ENCODE measurements at regions not wholly inside any gene's neighbourhood (a gene's known extent, or its start where the extent isn't known, plus 50 kb on each side); places are given as distances from the start of the nearest gene placed in this dataset.

DNA sequence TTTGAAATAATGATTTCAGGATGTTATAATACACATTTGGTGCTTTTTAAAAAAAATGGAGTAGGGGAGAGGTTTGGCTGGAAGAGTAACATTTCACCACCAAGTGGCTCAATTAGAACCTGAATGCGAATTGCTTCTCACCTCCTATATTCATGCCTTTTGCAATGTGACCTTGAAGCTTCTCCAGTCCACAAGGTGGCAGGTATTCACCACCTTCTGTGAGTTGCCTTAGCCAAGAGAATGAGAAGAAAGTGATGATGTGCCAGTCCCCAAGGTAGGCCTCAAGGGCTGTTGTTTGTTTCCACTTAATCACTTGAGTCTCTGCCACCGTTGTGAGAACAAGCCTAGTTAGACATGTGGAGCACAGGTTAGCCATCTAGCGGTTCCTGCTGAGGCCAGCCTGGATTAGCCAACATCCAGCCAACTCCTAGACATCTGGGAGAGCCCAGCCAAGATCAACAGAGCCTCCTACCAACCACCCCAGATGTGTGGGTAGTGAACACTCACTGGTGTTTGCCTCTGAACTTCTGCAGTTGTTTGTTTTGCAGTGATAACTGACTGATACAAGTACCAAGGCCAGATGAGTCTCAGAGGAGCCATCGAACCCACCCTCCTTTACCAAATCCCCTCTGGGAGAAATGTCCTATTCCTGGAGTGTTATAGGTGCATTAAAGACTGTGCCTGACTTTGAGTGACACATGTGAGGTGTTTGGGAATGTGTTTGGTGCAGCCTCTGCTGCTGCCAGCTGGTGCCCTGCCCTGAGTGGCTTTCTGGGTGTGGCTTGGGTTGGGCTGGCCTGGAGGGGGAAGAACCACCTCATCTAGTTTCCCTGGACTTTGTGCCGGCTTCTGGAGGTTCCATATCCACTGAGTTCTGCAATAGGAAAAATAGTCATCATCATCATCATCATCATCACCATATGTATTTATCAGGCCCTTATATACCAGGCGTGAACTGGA lies 132.5 kb upstream of the RFLNA start:
- DNase-seq: peak; percentile 7

DNA sequence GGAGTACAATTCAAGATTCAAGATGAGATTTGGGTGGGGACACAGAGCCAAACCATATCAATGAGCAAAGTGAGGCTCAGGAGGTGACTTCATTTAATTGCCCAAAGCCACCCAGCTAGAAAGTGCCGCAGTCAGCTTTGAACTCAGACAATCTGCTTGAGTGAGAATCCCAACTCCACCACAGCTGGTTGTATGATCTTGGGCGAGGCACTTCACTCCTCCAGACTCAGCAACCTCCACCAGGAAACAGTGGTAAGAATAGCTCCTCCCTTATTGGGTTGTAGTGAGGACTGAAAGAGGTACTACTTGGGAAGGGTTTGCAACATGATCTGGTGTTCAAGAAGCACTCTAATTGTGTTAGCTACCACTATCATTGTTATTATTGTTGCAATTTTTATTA lies 129.2 kb upstream of the RFLNA start:
- DNase-seq: no peak

DNA sequence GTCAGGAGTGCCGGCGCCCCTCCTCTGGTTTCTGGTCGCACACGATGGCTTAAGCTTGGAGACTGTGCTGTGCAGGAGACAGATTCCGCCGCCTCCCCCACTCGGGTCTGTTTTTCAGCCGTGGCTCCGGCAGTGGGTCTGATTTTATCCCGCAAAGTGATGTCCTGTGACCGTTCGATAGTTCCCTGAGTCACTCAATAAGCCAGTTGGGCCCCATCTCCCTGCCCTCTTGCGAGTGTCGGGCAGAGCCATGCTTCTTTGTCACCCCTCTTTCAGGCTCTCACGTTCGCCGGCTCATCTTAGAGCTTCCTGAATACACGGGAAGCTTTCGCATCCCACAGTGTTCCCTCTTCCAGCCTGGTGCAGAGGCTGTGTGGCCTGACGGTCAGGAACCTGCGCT lies 127.8 kb upstream of the RFLNA start:
- no peak for DNase-seq

GRCh38 chr12:124168016-124168786 lies 126.7 kb upstream of the RFLNA start:
- no peak for DNase-seq

DNA sequence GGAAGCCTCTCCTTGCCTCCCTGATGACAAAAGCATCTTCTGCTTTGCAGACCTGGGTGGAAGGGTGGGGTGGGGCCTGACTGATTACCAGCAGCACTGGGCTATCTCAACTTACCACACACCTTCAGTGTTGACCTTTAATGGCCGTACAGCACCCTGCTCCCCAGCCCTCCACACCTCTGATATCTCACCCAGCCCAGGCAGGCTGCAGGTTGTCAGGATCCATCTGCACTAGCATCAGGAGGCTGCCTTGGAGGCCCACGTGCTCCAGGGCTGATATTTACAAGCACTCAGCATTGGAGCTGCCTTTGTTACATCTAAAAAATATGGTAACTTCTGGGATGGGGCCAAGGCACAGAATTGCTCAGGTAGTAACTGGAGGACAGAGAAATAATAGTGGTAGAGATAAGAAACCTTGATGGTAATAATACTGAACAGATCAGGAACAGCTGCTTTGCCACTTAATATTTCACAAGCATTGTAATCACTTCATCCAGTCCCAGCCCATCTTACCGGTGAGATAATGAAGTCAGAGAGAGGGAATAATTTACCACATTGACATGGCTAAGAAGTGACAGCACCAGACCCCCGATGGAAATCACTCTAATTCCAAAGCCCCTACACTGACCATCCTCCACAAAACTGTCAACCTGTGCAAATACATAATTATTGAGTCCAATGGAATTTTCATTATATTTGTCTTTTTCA lies 125.2 kb upstream of the RFLNA start:
- no peak for DNase-seq

- DNase-seq: no peak
These were observed 124.1 kb upstream of the RFLNA start for GRCh38 chr12:124170760-124171159.

- no peak for DNase-seq
These were observed 123.5 kb upstream of the RFLNA start for GRCh38 chr12:124171231-124171979.

GRCh38 chr12:124172636-124173035 lies 122.3 kb upstream of the RFLNA start:
- DNase-seq: no peak

- no peak for DNase-seq
These were observed 121.2 kb upstream of the RFLNA start for GRCh38 chr12:124173692-124174091.

DNA sequence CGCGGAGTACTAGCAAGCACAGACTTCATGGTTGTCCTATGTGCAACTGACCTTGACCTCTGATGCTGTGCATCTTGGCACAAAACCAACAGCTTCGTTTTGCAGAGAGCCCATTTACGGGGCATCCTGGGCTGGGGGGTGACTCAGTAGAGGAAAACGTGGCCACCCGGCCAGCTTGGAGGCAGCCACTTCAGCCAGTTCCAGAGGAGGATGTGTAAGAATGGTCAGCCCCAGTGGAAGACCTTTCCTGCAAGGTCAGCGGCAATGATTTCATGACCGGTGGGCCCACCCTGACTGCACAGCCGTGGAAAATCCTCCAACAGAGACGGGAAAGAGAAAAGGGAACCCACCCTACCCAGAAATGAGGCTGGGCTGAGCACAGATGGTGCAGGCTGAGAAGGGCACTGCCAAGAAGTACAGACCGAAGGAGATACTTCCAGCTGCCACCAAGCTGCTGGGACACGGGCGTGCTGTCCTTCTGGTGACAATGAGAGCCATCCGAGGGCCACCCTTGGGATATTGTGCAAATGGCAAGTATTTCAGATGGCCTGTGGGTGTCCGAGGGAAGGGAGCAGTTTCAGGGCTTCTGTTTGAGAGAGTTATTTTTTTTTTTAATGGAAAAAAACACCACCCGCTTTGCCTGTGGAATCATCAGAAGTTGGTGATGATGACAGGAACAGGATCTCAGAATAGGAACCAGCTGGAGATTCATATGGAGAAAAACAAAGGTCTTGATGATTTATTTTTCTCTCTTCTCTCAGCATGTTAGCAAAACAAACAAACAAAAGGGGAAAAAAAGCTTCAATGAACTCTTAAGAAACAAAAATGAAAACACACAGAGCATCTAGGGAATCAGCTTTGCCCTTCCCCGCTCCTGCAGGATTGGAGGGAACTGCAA lies 120.2 kb upstream of the RFLNA start:
- DNase-seq: no peak

- DNase-seq: no peak
These were observed 119.2 kb upstream of the RFLNA start for GRCh38 chr12:124175704-124176103.

DNA sequence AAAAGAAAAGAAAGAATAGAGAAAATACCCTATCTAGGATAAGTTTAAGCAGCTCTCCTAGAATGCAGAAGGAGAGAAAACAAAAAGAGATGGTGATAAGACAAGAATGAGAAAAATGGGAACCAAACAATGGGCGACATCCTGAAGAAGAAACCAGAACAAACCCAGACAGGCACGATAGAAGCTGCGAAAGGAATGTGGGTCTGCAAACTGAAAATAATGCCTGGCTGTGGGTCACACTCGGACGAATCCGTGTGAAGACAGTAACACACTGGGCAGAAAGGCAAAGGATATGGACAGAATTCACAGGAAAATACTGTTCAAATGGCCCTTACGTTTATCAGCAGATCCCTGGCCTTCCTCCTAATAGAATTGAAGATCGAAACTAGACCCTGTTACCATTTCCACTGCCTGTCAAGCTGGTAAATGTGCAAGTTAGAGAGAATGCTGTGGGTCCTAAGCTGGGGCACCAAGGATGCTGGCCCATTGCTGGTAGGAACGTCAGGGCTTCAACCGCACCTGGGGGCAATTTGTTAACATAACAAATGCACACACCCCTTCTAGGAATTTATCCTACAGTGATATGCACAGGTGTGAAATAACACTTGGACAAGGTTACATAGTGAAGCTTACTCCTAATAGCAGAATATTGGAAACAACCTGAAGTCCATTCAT lies 117.5 kb upstream of the RFLNA start:
- DNase-seq: no peak

DNA sequence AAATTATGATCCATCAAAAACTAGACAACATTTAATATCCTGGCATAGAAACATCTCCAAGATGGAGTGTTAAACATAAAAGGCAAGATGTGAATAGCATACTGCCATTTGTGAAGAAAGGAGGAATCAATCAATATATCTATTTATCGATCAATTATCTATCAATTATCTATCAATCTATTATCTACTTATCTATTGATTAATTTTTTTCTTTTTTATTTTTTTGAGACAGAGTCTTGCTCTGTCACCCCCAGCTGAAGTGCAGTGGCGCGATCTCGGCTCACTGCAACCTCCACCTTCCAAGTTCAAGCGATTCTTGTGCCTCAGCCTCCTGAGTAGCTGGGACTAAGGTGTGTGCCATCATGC lies 117.0 kb upstream of the RFLNA start:
- no peak for DNase-seq

- DNase-seq: no peak
These were observed 114.8 kb upstream of the RFLNA start for GRCh38 chr12:124179936-124180607.

DNA sequence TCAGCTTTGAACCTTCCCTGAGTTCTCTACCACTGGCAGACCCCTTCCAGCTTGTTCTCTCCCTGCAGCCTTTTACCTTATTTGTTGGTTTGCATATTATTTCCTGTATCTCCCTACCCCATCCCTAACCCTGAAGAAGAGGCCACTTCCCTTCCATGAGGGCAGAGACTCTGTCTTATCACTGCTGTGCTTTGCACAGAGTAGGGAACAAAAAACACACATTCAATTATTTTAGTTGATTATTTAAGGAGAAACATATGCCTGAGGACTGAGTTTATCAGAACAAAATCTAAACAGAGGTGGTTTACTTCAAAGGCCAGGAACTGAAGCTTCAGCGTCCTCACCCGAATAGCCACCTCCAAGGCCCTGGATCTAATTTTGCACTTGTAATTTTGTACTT lies 111.7 kb upstream of the RFLNA start:
- no peak for DNase-seq

DNA sequence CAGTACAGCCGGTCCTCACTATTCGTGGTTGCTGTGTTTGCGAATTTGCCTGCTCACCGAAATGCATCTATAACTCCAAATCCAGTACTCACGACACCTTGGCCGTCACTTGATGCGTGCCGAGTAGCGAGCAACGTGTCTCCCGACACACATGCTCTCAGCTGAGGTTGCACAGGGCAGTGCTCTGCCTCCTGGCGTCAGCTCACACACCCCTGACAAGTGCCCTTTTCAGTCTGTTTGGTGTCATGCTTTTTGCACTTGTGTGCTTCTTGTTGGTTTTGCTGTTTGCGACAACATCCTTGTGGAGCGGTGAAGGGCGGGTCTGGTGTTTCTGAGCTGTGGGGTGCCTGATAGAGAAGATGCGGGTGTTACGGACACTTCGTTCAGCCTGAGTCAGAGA lies 110.4 kb upstream of the RFLNA start:
- DNase-seq: no peak

DNA sequence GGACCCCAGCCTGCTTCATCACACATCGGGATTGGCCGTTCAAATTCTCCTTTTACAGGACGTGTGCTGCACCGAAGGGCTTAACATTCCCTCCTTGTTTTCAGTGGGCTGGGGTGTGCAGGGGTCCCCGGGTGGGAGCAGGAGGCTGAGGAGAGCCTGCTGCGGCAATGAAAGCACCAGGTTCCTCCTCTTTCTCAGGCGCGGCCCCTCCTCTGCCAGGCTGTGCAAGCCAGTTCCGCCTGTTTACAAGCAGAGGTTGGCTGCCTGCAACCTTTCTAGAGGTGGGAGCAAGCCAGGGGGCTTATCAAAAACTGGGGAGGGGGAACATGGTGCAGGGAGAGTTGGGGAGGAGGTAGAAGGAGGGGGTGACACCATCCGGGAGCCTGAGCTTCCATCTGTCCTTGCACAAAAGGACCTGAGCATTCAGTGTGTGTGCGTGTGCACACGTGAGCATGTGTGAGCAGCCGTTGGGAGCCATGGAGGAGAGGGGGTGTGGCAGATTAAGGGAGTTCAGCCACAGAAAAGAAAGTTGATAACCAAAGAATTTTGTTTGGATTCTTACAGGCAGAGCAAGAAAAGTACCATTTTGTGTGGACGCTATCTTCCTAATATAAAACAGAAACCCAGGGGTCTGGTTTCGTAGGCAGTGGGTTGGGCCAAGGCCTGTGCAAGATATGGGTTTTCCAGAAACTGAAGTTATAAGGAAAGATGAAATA lies 108.8 kb upstream of the RFLNA start:
- no peak for DNase-seq

GRCh38 chr12:124188084-124188483 lies 106.8 kb upstream of the RFLNA start:
- DNase-seq: no peak

DNA sequence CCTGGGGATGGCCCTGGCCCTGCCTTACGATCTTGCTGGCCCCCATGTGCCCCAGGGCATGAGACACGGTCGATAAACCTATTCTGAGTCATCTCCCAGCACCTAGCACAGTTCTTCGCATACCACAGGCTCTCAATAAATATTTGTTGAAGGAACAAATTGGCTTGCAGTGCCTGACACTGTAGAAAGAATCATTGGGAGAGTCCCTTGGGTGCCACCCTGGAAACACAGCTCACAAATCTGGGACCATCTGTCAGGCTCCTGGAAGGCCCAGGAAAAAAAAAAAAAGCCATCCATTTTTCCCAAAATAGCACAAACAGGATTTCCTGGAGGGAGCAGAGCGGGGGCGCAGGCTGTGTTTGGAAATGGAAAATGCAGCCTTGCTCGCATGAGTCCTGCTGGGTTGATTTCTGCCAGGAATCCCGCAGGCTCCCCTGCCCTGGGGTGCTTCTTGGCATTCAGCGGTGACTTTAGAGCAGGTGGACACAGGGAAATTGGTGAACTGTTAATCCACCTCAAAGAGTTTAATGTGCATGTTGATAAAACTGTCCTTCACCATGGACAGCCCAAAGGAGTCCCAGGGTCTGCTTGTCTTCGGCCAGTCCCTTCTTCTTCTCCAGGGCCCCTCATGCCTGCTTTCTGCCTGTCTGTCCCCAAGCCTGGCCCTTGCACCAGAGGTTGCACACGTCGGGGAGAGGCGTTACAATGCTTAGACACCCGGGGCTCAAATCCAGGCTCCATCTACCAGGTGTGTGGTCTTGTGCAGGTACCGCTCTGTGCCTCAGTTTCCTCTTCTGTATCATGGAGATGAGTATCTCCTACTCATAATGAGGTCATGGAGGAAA lies 106.1 kb upstream of the RFLNA start:
- DNase-seq: no peak
